ENCODE measurements at regions not wholly inside any gene's neighbourhood (a gene's known extent, or its start where the extent isn't known, plus 50 kb on each side); places are given as distances from the start of the nearest gene placed in this dataset.

DNA sequence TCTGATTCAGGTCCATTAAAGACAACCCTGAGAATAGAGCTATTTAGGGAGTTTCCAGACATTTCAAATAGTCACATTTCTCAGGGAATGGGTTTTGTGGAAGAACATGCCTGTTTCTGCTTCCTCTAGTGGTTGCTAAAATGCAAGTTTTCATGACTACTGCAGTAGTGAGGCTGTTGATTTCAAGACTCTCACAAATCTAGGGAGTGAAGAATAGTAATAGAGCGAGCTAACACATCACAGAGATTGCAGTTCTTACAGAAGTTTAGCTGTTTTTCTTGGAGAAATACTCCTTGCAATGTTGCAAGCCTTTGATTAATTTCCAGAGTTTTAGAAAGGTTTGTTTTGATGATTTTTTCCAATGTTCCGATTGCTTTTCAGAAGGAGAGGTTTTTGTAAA lies 610.2 kb upstream of the HTR2C start:
- DNase-seq: no peak
- Mint-ChIP-seq H3K4me1 (ENCODE audit: low read depth, unreplicated experiment) (no peaks in the 10 kb centered on the region), H3K27me3 (ENCODE audit: unreplicated experiment) (no peaks in the 10 kb centered on the region), H3K27ac (ENCODE audit: unreplicated experiment) (no peak overlapping the region), H3K9me3 (ENCODE audit: low read depth, unreplicated experiment) (peaks cover 6% of the 10 kb centered on the region), H3K4me3 (ENCODE audit: low read depth, unreplicated experiment) (no peak overlapping the region), H3K36me3 (ENCODE audit: insufficient read depth, unreplicated experiment) (no peaks in the 10 kb centered on the region)
- intact Hi-C loops (cut with micrococcal nuclease; ENCODE audit: unreplicated experiment): no loop called here
- BruUV-seq (replicated peaks): no TSS peak
- TF ChIP-seq, protein P1, sequence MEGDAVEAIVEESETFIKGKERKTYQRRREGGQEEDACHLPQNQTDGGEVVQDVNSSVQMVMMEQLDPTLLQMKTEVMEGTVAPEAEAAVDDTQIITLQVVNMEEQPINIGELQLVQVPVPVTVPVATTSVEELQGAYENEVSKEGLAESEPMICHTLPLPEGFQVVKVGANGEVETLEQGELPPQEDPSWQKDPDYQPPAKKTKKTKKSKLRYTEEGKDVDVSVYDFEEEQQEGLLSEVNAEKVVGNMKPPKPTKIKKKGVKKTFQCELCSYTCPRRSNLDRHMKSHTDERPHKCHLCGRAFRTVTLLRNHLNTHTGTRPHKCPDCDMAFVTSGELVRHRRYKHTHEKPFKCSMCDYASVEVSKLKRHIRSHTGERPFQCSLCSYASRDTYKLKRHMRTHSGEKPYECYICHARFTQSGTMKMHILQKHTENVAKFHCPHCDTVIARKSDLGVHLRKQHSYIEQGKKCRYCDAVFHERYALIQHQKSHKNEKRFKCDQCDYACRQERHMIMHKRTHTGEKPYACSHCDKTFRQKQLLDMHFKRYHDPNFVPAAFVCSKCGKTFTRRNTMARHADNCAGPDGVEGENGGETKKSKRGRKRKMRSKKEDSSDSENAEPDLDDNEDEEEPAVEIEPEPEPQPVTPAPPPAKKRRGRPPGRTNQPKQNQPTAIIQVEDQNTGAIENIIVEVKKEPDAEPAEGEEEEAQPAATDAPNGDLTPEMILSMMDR (IDR thresholded peaks at IDR 0.05; ENCODE audit: unreplicated experiment): no peak
- CTCF ChIA-PET: no interaction called here

DNA sequence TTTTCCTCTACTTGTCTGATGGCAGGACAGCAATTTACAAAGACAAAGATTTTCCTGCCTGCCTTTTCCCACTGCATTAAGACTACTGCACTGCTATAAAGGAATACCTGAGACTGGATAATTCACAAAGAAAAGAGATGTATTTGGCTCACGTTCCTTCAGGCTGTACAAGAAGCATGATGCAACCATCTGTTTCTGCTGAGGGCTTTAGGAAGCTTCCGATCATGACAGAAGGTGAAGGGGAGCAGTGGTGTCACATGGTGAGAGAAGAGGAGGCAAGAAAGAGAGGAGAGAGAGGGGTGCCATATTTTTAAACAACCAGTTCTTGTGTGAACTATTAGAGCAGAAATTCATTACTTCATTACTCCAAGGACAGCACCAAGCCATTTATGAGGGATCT lies 617.1 kb upstream of the HTR2C start:
- peaks cover 3% of the 10 kb centered on the region for H3K9me3 Mint-ChIP-seq (ENCODE audit: low read depth, unreplicated experiment)
- H3K27ac Mint-ChIP-seq (ENCODE audit: unreplicated experiment): no peak overlapping the region
- TF ChIP-seq, protein P1 (IDR thresholded peaks at IDR 0.05; ENCODE audit: unreplicated experiment): no peak
- H3K27me3 Mint-ChIP-seq (ENCODE audit: unreplicated experiment): no peaks in the 10 kb centered on the region
- no peaks in the 10 kb centered on the region for H3K4me1 Mint-ChIP-seq (ENCODE audit: low read depth, unreplicated experiment)
- BruUV-seq (replicated peaks): no TSS peak
- H3K36me3 Mint-ChIP-seq (ENCODE audit: insufficient read depth, unreplicated experiment): no peaks in the 10 kb centered on the region
- no peak for DNase-seq
- CTCF ChIA-PET: no interaction called here
- no peak overlapping the region for H3K4me3 Mint-ChIP-seq (ENCODE audit: low read depth, unreplicated experiment)
- intact Hi-C loops (cut with micrococcal nuclease; ENCODE audit: unreplicated experiment): no loop called here

DNA sequence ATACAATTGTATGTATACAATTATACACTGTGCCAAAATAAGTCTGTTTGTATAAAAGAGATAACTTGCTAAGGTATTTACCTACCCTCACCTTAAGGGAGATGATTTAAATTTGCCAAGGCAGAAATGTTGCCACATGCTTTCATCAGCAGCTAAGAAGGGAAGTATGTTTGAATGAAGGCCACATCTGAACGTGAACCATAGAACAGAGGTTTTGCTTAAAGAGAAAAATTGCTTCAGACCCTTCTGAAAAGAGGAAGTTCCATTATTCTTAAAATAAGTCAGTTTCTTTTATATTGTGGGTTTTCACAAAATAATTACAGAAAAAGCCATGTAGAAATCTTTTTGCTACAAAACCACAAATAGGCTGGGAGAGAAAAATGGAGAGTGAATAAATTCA lies 621.5 kb upstream of the HTR2C start:
- CTCF ChIA-PET: no interaction called here
- Mint-ChIP-seq H3K36me3 (ENCODE audit: insufficient read depth, unreplicated experiment) (no peaks in the 10 kb centered on the region), H3K4me1 (ENCODE audit: low read depth, unreplicated experiment) (no peaks in the 10 kb centered on the region), H3K4me3 (ENCODE audit: low read depth, unreplicated experiment) (no peak overlapping the region), H3K9me3 (ENCODE audit: low read depth, unreplicated experiment) (peaks cover 3% of the 10 kb centered on the region), H3K27ac (ENCODE audit: unreplicated experiment) (no peak overlapping the region), H3K27me3 (ENCODE audit: unreplicated experiment) (no peaks in the 10 kb centered on the region)
- DNase-seq: no peak
- TF ChIP-seq, protein P1 (IDR thresholded peaks at IDR 0.05; ENCODE audit: unreplicated experiment): no peak
- intact Hi-C loops (cut with micrococcal nuclease; ENCODE audit: unreplicated experiment): no loop called here
- no TSS peak for BruUV-seq (replicated peaks)

DNA sequence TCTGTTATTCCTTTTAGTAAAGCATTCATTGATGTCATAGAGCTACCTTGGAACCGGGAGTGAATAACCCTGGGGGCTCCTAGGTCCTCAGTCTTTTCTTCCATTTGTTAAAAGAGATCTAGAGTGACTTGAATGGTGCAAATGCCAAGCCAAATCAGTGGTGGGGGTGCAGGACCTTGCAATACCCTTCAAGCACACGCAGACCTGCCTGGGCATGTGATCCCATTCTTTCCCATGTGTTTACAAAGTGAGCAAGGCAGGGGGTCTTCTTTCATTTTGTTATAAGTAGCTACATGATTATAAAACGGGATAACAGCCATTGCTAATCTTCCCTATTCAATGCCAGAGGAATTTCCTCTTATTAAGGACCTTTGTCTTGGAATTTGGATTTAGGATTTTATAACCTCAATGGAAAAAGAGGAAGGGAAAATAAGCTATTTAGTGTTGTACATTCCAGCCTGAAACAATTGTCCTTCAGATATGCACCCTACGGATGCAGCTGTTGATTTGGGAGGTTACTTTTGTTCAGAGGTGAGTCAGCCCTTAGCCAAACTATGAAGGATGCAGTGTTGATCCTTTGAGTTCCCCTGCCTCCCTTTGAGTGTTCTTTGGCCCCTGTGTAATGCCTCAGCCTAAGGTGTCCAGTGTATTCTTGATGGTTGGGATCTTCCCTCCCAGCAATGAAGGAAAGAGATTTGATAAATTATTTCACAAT lies 623.8 kb upstream of the HTR2C start:
- Mint-ChIP-seq H3K4me1 (ENCODE audit: low read depth, unreplicated experiment) (no peaks in the 10 kb centered on the region), H3K4me3 (ENCODE audit: low read depth, unreplicated experiment) (no peak overlapping the region), H3K9me3 (ENCODE audit: low read depth, unreplicated experiment) (peaks cover 3% of the 10 kb centered on the region), H3K36me3 (ENCODE audit: insufficient read depth, unreplicated experiment) (no peaks in the 10 kb centered on the region), H3K27me3 (ENCODE audit: unreplicated experiment) (no peaks in the 10 kb centered on the region), H3K27ac (ENCODE audit: unreplicated experiment) (no peak overlapping the region)
- BruUV-seq (replicated peaks): no TSS peak
- CTCF ChIA-PET: no interaction called here
- intact Hi-C loops (cut with micrococcal nuclease; ENCODE audit: unreplicated experiment): no loop called here
- TF ChIP-seq, protein P1 (IDR thresholded peaks at IDR 0.05; ENCODE audit: unreplicated experiment): no peak
- DNase-seq: no peak

Data from Calu3 (cell line).